Prostate gland (tissue), 2 donors: ENCODE measurements at regions not wholly inside any gene's neighbourhood (a gene's known extent, or its start where the extent isn't known, plus 50 kb on each side); places are given as distances from the start of the nearest gene placed in this dataset.

Experiments used
- CTCF ChIP-seq, 4 experiments: fragments of 200-600 bp in 2 of 4; fragments of 450-650 bp in 2 of 4; sonication (generic) in 2 of 4; IDR thresholded peaks; 1 replicate in 3 of 4; 2 replicates in 1 of 4; pipeline ENCODE4 v1.5.1; 2016 to 2019; ENCODE audit warnings: antibody characterized with exemption in 4 of 4, mild to moderate bottlenecking in 2 of 4, moderate library complexity in 2 of 4
- POLR2A ChIP-seq: fragments of 450-650 bp; IDR thresholded peaks from one replicate; pipeline ENCODE4 v1.6.1; 2016; ENCODE audit warnings: antibody characterized with exemption, mild to moderate bottlenecking
- POLR2AphosphoS5 ChIP-seq: sonication (generic); formaldehyde crosslinking; IDR thresholded peaks from one replicate; pipeline ENCODE4 v1.6.1; 2017; ENCODE audit warnings: antibody characterized with exemption

GRCh38 chr5:122565331-122565730 is 209.5 kb upstream of the SNX2 start:
- TF ChIP-seq CTCF (IDR thresholded peaks at IDR 0.05): no peak
- TF ChIP-seq POLR2AphosphoS5: no peak
- no peak for TF ChIP-seq POLR2A
